ENCODE measurements at regions not wholly inside any gene's neighbourhood (a gene's known extent, or its start where the extent isn't known, plus 50 kb on each side); places are given as distances from the start of the nearest gene placed in this dataset.

DNA sequence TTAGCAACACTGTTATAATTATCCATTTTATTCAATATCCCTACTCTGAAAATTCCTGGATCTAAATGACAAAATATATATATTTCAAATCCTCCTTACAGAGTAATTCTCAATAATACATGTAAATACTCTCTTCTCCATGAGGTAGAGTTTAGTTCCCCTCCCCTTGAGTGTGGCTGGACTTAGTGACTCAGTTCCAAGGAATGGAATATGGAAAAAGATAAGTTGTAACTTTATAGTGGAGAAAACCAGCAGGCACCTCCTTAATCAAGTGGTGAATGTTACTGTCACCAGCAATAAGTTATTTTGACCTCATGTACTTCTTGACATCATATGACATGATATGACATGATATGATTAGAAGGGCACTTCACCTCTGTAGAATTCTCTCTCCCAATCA is 302.0 kb downstream of the RAB28 start:
- Histone ChIP-seq H3K4me3 (ENCODE audit: low read depth in 1 of 3, low read length in 3 of 3) (no peak overlapping the region), H3K9ac (ENCODE audit: low read depth in 1 of 2, low read length in 2 of 2) (no peak overlapping the region), H3K27me3 (ENCODE audit: control insufficient read depth in 4 of 4, insufficient read depth in 4 of 4, low read length in 3 of 4) (no peaks in the 10 kb centered on the region), H3K9me3 (ENCODE audit: control insufficient read depth in 4 of 4, low read length in 3 of 4) (no peaks in the 10 kb centered on the region), H3K4me1 (ENCODE audit: control insufficient read depth in 4 of 4, insufficient read depth in 4 of 4, low read length in 3 of 4) (no peaks in the 10 kb centered on the region), H3K36me3 (ENCODE audit: control insufficient read depth in 4 of 4, insufficient read depth in 3 of 4, low read depth in 1 of 4, low read length in 3 of 4) (no peaks in the 10 kb centered on the region), H3K27ac (ENCODE audit: low read depth in 1 of 2, low read length in 2 of 2) (no peak overlapping the region)
- TF ChIP-seq RAD21 (IDR thresholded peaks at IDR 0.05) (no peak), FOXA1 (IDR thresholded peaks at IDR 0.05) (no peak), HNF4A (conservative IDR thresholded peaks at IDR 0.05) (no peak), JUND (IDR thresholded peaks at IDR 0.05) (no peak), FOXA2 (IDR thresholded peaks at IDR 0.05) (no peak), SP1 (IDR thresholded peaks at IDR 0.05) (no peak), YY1 (IDR thresholded peaks at IDR 0.05) (no peak), GABPA (IDR thresholded peaks at IDR 0.05 in 1 of 2, conservative IDR thresholded peaks at IDR 0.05 in 1 of 2) (no peak)
- TF ChIP-seq, protein P1, sequence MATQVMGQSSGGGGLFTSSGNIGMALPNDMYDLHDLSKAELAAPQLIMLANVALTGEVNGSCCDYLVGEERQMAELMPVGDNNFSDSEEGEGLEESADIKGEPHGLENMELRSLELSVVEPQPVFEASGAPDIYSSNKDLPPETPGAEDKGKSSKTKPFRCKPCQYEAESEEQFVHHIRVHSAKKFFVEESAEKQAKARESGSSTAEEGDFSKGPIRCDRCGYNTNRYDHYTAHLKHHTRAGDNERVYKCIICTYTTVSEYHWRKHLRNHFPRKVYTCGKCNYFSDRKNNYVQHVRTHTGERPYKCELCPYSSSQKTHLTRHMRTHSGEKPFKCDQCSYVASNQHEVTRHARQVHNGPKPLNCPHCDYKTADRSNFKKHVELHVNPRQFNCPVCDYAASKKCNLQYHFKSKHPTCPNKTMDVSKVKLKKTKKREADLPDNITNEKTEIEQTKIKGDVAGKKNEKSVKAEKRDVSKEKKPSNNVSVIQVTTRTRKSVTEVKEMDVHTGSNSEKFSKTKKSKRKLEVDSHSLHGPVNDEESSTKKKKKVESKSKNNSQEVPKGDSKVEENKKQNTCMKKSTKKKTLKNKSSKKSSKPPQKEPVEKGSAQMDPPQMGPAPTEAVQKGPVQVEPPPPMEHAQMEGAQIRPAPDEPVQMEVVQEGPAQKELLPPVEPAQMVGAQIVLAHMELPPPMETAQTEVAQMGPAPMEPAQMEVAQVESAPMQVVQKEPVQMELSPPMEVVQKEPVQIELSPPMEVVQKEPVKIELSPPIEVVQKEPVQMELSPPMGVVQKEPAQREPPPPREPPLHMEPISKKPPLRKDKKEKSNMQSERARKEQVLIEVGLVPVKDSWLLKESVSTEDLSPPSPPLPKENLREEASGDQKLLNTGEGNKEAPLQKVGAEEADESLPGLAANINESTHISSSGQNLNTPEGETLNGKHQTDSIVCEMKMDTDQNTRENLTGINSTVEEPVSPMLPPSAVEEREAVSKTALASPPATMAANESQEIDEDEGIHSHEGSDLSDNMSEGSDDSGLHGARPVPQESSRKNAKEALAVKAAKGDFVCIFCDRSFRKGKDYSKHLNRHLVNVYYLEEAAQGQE (IDR thresholded peaks at IDR 0.05): no peak
- TF ChIP-seq, protein P2, sequence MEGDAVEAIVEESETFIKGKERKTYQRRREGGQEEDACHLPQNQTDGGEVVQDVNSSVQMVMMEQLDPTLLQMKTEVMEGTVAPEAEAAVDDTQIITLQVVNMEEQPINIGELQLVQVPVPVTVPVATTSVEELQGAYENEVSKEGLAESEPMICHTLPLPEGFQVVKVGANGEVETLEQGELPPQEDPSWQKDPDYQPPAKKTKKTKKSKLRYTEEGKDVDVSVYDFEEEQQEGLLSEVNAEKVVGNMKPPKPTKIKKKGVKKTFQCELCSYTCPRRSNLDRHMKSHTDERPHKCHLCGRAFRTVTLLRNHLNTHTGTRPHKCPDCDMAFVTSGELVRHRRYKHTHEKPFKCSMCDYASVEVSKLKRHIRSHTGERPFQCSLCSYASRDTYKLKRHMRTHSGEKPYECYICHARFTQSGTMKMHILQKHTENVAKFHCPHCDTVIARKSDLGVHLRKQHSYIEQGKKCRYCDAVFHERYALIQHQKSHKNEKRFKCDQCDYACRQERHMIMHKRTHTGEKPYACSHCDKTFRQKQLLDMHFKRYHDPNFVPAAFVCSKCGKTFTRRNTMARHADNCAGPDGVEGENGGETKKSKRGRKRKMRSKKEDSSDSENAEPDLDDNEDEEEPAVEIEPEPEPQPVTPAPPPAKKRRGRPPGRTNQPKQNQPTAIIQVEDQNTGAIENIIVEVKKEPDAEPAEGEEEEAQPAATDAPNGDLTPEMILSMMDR (IDR thresholded peaks at IDR 0.05; ENCODE audit: low read depth, low read length, missing input control): no peak
- TF ChIP-seq, protein P3, sequence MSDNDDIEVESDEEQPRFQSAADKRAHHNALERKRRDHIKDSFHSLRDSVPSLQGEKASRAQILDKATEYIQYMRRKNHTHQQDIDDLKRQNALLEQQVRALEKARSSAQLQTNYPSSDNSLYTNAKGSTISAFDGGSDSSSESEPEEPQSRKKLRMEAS (IDR thresholded peaks at IDR 0.05): no peak
- no peak for DNase-seq (ENCODE audit: low spot score)

DNA sequence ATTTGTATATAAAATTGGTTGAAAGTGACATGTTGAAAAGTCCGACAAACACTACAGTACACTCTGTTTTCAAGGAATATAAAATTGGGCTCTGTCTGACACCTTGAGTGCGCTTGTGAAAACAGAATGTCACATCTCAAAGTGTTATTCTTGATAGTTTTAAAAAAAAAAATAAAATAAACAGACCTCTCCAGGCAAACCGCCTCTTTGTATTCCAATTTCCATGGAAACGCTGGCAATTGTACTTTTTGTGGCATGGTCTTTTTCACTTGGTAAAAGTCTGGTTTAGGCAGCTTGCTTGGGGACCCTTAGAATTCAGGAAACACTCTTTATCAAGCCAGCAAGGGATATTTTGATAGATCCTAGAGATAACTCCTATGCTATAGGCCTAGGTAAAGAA is 302.5 kb downstream of the RAB28 start:
- TF ChIP-seq TAF1 (conservative IDR thresholded peaks at IDR 0.05) (no peak), HNF4A (conservative IDR thresholded peaks at IDR 0.05) (no peak), FOXA2 (IDR thresholded peaks at IDR 0.05) (no peak), GABPA (IDR thresholded peaks at IDR 0.05 in 1 of 2, conservative IDR thresholded peaks at IDR 0.05 in 1 of 2) (no peak), SP1 (IDR thresholded peaks at IDR 0.05) (no peak), JUND (IDR thresholded peaks at IDR 0.05) (no peak)
- TF ChIP-seq, protein P2 (IDR thresholded peaks at IDR 0.05; ENCODE audit: low read depth, low read length, missing input control): no peak
- TF ChIP-seq, protein P3 (IDR thresholded peaks at IDR 0.05): no peak
- TF ChIP-seq, protein P4, sequence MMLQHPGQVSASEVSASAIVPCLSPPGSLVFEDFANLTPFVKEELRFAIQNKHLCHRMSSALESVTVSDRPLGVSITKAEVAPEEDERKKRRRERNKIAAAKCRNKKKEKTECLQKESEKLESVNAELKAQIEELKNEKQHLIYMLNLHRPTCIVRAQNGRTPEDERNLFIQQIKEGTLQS (IDR thresholded peaks at IDR 0.05): no peak

More for the DNA sequence above, 302.5 kb downstream of the RAB28 start:
- no peak overlapping the region for H3K9ac ChIP-seq (ENCODE audit: low read depth in 1 of 2, low read length in 2 of 2)
- H3K9me3 ChIP-seq (ENCODE audit: control insufficient read depth in 4 of 4, low read length in 3 of 4): no peaks in the 10 kb centered on the region
- H3K27ac ChIP-seq (ENCODE audit: low read depth in 1 of 2, low read length in 2 of 2): no peak overlapping the region
- no peaks in the 10 kb centered on the region for H3K36me3 ChIP-seq (ENCODE audit: control insufficient read depth in 4 of 4, insufficient read depth in 3 of 4, low read depth in 1 of 4, low read length in 3 of 4)
- H3K4me3 ChIP-seq (ENCODE audit: low read depth in 1 of 3, low read length in 3 of 3): no peak overlapping the region
- WGBS: 94% methylated on average over 4 of the region's 4 CpGs
- H3K4me1 ChIP-seq (ENCODE audit: control insufficient read depth in 4 of 4, insufficient read depth in 4 of 4, low read length in 3 of 4): no peaks in the 10 kb centered on the region
- H3K27me3 ChIP-seq (ENCODE audit: control insufficient read depth in 4 of 4, insufficient read depth in 4 of 4, low read length in 3 of 4): no peaks in the 10 kb centered on the region
- DNase-seq (ENCODE audit: low spot score): no peak
